ENCODE measurements at regions not wholly inside any gene's neighbourhood (a gene's known extent, or its start where the extent isn't known, plus 50 kb on each side); places are given as distances from the start of the nearest gene placed in this dataset.
"Not testable (repeated sequence)": the region's sequence is repeated elsewhere in the genome, so short reads cannot be mapped to it uniquely, and the experiment has no call there.

- Histone ChIP-seq H3K27ac (ENCODE audit: low read length) (no peak overlapping the region), H3K4me3 (ENCODE audit: low read depth in 1 of 2, low read length in 2 of 2) (no peak overlapping the region), H3K36me3 (ENCODE audit: control insufficient read depth in 1 of 2, insufficient read depth in 2 of 2, low read length in 2 of 2) (no peaks in the 10 kb centered on the region), H3K9me3 (ENCODE audit: control insufficient read depth in 1 of 2, low read length in 2 of 2) (no peaks in the 10 kb centered on the region), H3K4me1 (ENCODE audit: control insufficient read depth in 1 of 2, insufficient read depth in 2 of 2, low read length in 2 of 2) (no peaks in the 10 kb centered on the region), H3K27me3 (ENCODE audit: low read depth, low read length) (no peaks in the 10 kb centered on the region)
These were observed 114.3 kb downstream of the TMEM17 start for GRCh38 chr2:62391696-62392095.

- not testable (repeated sequence) for H3K4me1 ChIP-seq (ENCODE audit: control insufficient read depth in 1 of 2, insufficient read depth in 2 of 2, low read length in 2 of 2); H3K9me3 ChIP-seq (ENCODE audit: control insufficient read depth in 1 of 2, low read length in 2 of 2); H3K4me3 ChIP-seq (ENCODE audit: low read depth in 1 of 2, low read length in 2 of 2); H3K27ac ChIP-seq (ENCODE audit: low read length); H3K36me3 ChIP-seq (ENCODE audit: control insufficient read depth in 1 of 2, insufficient read depth in 2 of 2, low read length in 2 of 2); H3K27me3 ChIP-seq (ENCODE audit: low read depth, low read length)
These were observed 119.6 kb downstream of the TMEM17 start for GRCh38 chr2:62386378-62386777.

DNA sequence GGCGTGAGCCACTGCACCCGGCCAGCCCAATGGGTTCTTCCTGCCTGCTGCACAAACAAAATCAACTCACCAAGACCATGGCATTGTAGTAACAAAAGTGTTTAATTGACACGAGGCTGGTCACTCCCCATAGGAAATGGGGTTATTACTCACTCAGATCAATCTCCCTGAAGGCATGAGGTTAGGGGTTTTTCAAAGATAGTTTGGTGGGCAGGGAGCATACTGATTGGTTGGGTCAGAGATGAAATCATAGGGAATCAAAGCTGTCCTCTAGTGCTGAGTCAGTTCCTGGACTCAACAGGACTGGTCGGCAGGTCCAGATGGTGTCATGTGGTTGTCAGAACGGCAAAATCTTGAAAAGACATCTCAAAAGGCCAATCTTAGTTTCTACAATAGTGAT, 122.1 kb downstream of the TMEM17 start:
- H3K27me3 ChIP-seq (ENCODE audit: low read depth, low read length) = no peaks in the 10 kb centered on the region
- no peak overlapping the region for H3K27ac ChIP-seq (ENCODE audit: low read length)
- no peaks in the 10 kb centered on the region for H3K4me1 ChIP-seq (ENCODE audit: control insufficient read depth in 1 of 2, insufficient read depth in 2 of 2, low read length in 2 of 2)
- no peaks in the 10 kb centered on the region for H3K36me3 ChIP-seq (ENCODE audit: control insufficient read depth in 1 of 2, insufficient read depth in 2 of 2, low read length in 2 of 2)
- no peak overlapping the region for H3K4me3 ChIP-seq (ENCODE audit: low read depth in 1 of 2, low read length in 2 of 2)
- no peaks in the 10 kb centered on the region for H3K9me3 ChIP-seq (ENCODE audit: control insufficient read depth in 1 of 2, low read length in 2 of 2)

GRCh38 chr2:62382757-62383156, 123.2 kb downstream of the TMEM17 start:
- Histone ChIP-seq H3K36me3 (ENCODE audit: control insufficient read depth in 1 of 2, insufficient read depth in 2 of 2, low read length in 2 of 2) (no peaks in the 10 kb centered on the region), H3K9me3 (ENCODE audit: control insufficient read depth in 1 of 2, low read length in 2 of 2) (no peaks in the 10 kb centered on the region), H3K27me3 (ENCODE audit: low read depth, low read length) (no peaks in the 10 kb centered on the region), H3K4me3 (ENCODE audit: low read depth in 1 of 2, low read length in 2 of 2) (no peak overlapping the region), H3K4me1 (ENCODE audit: control insufficient read depth in 1 of 2, insufficient read depth in 2 of 2, low read length in 2 of 2) (no peaks in the 10 kb centered on the region), H3K27ac (ENCODE audit: low read length) (no peak overlapping the region)

GRCh38 chr2:62382122-62382521, 123.9 kb downstream of the TMEM17 start:
- no peaks in the 10 kb centered on the region for H3K27me3 ChIP-seq (ENCODE audit: low read depth, low read length)
- no peak overlapping the region for H3K27ac ChIP-seq (ENCODE audit: low read length)
- no peak overlapping the region for H3K4me3 ChIP-seq (ENCODE audit: low read depth in 1 of 2, low read length in 2 of 2)
- H3K36me3 ChIP-seq (ENCODE audit: control insufficient read depth in 1 of 2, insufficient read depth in 2 of 2, low read length in 2 of 2) = no peaks in the 10 kb centered on the region
- no peaks in the 10 kb centered on the region for H3K9me3 ChIP-seq (ENCODE audit: control insufficient read depth in 1 of 2, low read length in 2 of 2)
- no peaks in the 10 kb centered on the region for H3K4me1 ChIP-seq (ENCODE audit: control insufficient read depth in 1 of 2, insufficient read depth in 2 of 2, low read length in 2 of 2)

DNA sequence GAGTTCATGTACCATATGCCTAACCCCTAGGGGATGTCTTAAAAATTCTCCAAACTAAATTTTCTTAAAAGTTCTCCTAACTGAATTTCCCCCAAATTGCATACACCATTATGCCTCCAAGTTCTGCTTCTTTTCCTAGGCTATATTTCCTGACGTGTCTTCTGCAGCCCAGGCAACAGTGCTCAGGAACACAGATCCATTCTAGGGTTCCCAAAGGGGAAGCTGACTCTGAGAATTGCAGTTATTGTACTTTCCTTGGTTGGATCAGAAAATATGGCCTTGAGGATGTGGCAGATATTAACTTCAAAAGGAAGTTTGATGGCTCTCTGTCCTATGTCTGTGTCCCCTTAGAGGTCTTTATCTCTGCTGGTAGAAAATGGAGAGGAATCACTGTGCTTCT, 124.3 kb downstream of the TMEM17 start:
- no peak overlapping the region for H3K27ac ChIP-seq (ENCODE audit: low read length)
- H3K4me3 ChIP-seq (ENCODE audit: low read depth in 1 of 2, low read length in 2 of 2) = no peak overlapping the region
- no peaks in the 10 kb centered on the region for H3K36me3 ChIP-seq (ENCODE audit: control insufficient read depth in 1 of 2, insufficient read depth in 2 of 2, low read length in 2 of 2)
- no peaks in the 10 kb centered on the region for H3K4me1 ChIP-seq (ENCODE audit: control insufficient read depth in 1 of 2, insufficient read depth in 2 of 2, low read length in 2 of 2)
- H3K9me3 ChIP-seq (ENCODE audit: control insufficient read depth in 1 of 2, low read length in 2 of 2) = no peaks in the 10 kb centered on the region
- H3K27me3 ChIP-seq (ENCODE audit: low read depth, low read length) = no peaks in the 10 kb centered on the region

GRCh38 chr2:62379566-62379965, 126.4 kb downstream of the TMEM17 start:
- Histone ChIP-seq H3K27ac (ENCODE audit: low read length) (no peak overlapping the region), H3K27me3 (ENCODE audit: low read depth, low read length) (no peaks in the 10 kb centered on the region), H3K9me3 (ENCODE audit: control insufficient read depth in 1 of 2, low read length in 2 of 2) (no peaks in the 10 kb centered on the region), H3K4me3 (ENCODE audit: low read depth in 1 of 2, low read length in 2 of 2) (no peak overlapping the region), H3K4me1 (ENCODE audit: control insufficient read depth in 1 of 2, insufficient read depth in 2 of 2, low read length in 2 of 2) (no peaks in the 10 kb centered on the region), H3K36me3 (ENCODE audit: control insufficient read depth in 1 of 2, insufficient read depth in 2 of 2, low read length in 2 of 2) (no peaks in the 10 kb centered on the region)

DNA sequence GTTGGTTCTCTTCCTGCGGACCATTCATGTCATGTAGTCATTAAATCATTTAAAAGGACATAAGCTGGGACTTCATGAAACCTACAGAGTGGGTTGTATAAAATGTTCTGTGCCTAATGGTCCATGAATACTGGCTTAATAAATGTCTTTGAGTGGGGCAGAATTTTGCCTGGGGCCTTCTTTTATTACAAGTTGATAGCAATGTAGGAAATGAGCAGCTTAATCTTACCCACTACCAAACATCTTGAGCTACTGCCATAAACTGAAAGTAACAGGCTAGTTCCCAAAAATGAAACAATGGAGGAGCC, 130.9 kb downstream of the TMEM17 start:
- no peak overlapping the region for H3K4me3 ChIP-seq (ENCODE audit: low read depth in 1 of 2, low read length in 2 of 2)
- H3K4me1 ChIP-seq (ENCODE audit: control insufficient read depth in 1 of 2, insufficient read depth in 2 of 2, low read length in 2 of 2) = no peaks in the 10 kb centered on the region
- peaks cover 0 to 7% of the 10 kb centered on the region in 2 donors for H3K9me3 ChIP-seq (ENCODE audit: control insufficient read depth in 1 of 2, low read length in 2 of 2)
- no peaks in the 10 kb centered on the region for H3K36me3 ChIP-seq (ENCODE audit: control insufficient read depth in 1 of 2, insufficient read depth in 2 of 2, low read length in 2 of 2)
- H3K27ac ChIP-seq (ENCODE audit: low read length) = no peak overlapping the region
- H3K27me3 ChIP-seq (ENCODE audit: low read depth, low read length) = no peaks in the 10 kb centered on the region

GRCh38 chr2:62374301-62375112, 131.5 kb downstream of the TMEM17 start:
- H3K4me3 ChIP-seq (ENCODE audit: low read depth in 1 of 2, low read length in 2 of 2) = no peak overlapping the region
- no peaks in the 10 kb centered on the region for H3K27me3 ChIP-seq (ENCODE audit: low read depth, low read length)
- peaks cover 0 to 7% of the 10 kb centered on the region in 2 donors for H3K9me3 ChIP-seq (ENCODE audit: control insufficient read depth in 1 of 2, low read length in 2 of 2)
- H3K27ac ChIP-seq (ENCODE audit: low read length) = no peak overlapping the region
- no peaks in the 10 kb centered on the region for H3K36me3 ChIP-seq (ENCODE audit: control insufficient read depth in 1 of 2, insufficient read depth in 2 of 2, low read length in 2 of 2)
- no peaks in the 10 kb centered on the region for H3K4me1 ChIP-seq (ENCODE audit: control insufficient read depth in 1 of 2, insufficient read depth in 2 of 2, low read length in 2 of 2)

DNA sequence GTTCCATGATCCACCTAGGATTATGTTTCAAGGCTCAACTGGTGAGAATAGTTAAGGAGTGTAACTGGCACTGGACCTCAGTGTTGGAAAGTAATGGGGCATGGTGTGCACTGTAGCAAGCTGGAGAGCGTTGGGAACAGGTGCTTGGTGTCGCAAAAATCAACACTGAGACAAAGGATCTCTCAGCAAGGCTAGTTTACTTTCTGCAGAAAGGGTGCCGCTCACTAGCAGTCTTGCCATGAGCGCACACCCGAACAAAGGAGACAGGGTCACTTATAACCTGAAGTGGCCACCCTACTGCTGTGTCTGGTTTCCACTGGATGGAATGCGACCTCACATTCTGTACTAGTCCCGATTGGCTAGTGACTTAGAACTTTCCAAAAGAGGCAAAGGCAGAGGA, 133.2 kb downstream of the TMEM17 start:
- Histone ChIP-seq H3K27ac (ENCODE audit: low read length) (no peak overlapping the region), H3K27me3 (ENCODE audit: low read depth, low read length) (no peaks in the 10 kb centered on the region), H3K9me3 (ENCODE audit: control insufficient read depth in 1 of 2, low read length in 2 of 2) (peaks cover 0 to 7% of the 10 kb centered on the region in 2 donors), H3K4me3 (ENCODE audit: low read depth in 1 of 2, low read length in 2 of 2) (no peak overlapping the region), H3K36me3 (ENCODE audit: control insufficient read depth in 1 of 2, insufficient read depth in 2 of 2, low read length in 2 of 2) (no peaks in the 10 kb centered on the region), H3K4me1 (ENCODE audit: control insufficient read depth in 1 of 2, insufficient read depth in 2 of 2, low read length in 2 of 2) (no peaks in the 10 kb centered on the region)

DNA sequence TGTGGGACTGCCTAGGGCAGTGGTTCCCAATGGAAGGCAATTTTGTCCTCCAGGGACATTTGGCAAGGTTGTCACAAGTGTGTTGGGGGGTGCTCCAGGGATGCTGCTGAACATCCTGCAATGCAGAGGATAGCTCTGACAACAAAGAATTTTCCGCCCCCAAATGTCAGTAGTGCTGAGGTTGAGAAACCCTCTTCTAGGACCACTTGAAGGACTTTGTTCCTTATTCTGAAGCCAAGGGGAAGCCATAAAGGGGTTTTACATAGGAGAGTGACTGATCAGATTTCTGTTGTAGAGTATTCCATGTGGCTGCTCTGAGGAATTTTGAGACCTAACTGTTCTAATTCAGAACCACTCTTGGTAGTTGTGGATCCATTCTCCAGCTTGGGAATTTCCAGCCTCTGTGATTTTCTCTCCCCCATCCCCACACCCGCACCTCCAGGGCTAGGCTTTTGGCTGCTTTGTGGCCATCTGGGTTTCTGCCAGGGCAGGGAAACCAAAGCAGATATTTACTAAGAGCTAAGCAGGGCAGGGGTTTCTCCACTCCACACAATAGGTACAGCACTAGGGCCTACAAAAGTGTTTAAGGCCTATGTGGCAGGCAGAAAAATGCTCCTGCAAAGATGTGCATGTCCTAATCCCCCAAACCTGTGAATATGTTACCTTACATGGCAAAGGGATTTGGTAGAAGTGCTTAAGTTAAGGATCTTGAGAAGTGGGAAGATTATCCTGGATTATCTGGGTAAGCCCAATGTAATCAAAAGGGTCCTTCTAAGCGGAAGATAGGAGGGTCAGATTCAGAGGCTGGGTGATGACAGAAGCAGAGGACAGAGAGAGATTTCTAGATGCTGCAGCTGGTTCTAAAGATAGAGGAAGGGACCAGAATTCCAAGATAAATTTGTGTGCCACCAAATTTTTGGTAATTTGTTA, 135.4 kb downstream of the TMEM17 start:
- H3K27ac ChIP-seq (ENCODE audit: low read length) = no peak overlapping the region
- H3K36me3 ChIP-seq (ENCODE audit: control insufficient read depth in 1 of 2, insufficient read depth in 2 of 2, low read length in 2 of 2) = no peaks in the 10 kb centered on the region
- H3K4me1 ChIP-seq (ENCODE audit: control insufficient read depth in 1 of 2, insufficient read depth in 2 of 2, low read length in 2 of 2) = no peaks in the 10 kb centered on the region
- no peak overlapping the region for H3K4me3 ChIP-seq (ENCODE audit: low read depth in 1 of 2, low read length in 2 of 2)
- peaks cover 0 to 7% of the 10 kb centered on the region in 2 donors for H3K9me3 ChIP-seq (ENCODE audit: control insufficient read depth in 1 of 2, low read length in 2 of 2)
- H3K27me3 ChIP-seq (ENCODE audit: low read depth, low read length) = no peaks in the 10 kb centered on the region
